HG03342 (cell line): ENCODE measurements at regions not wholly inside any gene's neighbourhood (a gene's known extent, or its start where the extent isn't known, plus 50 kb on each side); places are given as distances from the start of the nearest gene placed in this dataset.
A peak's percentile ranks its signal among the peaks of the same experiment; 100 is the strongest.

Source experiments
- ATAC-seq: cut with Tn5 transposase; IDR thresholded peaks from one replicate; pipeline ENCODE4 v1.9.1; 2021; ENCODE audit warnings: mild to moderate bottlenecking, moderate library complexity; ENCODE audit not compliant: unreplicated experiment

GRCh38 chr9:95733741-95734666 is 141.5 kb upstream of the ERCC6L2 start:
- no peak for ATAC-seq

- ATAC-seq, result no peak
Observed at GRCh38 chr9:95732802-95733688, 142.4 kb upstream of the ERCC6L2 start.

GRCh38 chr9:95731876-95732275 is 143.6 kb upstream of the ERCC6L2 start:
- ATAC-seq, result no peak

- ATAC-seq, result no peak
Observed at GRCh38 chr9:95729669-95730368, 145.7 kb upstream of the ERCC6L2 start.

- ATAC-seq, result no peak
Observed at GRCh38 chr9:95729046-95729445, 146.4 kb upstream of the ERCC6L2 start.

- no peak for ATAC-seq
Observed at GRCh38 chr9:95727947-95728520, 147.5 kb upstream of the ERCC6L2 start.

GRCh38 chr9:95726756-95727155 is 148.7 kb upstream of the ERCC6L2 start:
- ATAC-seq, result no peak

- ATAC-seq, result peak; percentile 16
Observed at GRCh38 chr9:95725045-95725444, 150.4 kb upstream of the ERCC6L2 start.

GRCh38 chr9:95724253-95724991 is 151.1 kb upstream of the ERCC6L2 start:
- ATAC-seq, result peak; percentile 95

GRCh38 chr9:95722141-95722540 is 153.3 kb upstream of the ERCC6L2 start:
- ATAC-seq, result no peak

GRCh38 chr9:95721061-95721531 is 154.4 kb upstream of the ERCC6L2 start:
- no peak for ATAC-seq

- no peak for ATAC-seq
Observed at GRCh38 chr9:95720496-95720895, 155.0 kb upstream of the ERCC6L2 start.

- no peak for ATAC-seq
Observed at GRCh38 chr9:95719354-95719753, 156.1 kb upstream of the ERCC6L2 start.

- ATAC-seq, result no peak
Observed at GRCh38 chr9:95718263-95718662, 157.2 kb upstream of the ERCC6L2 start.

GRCh38 chr9:95715868-95716435 is 159.5 kb upstream of the ERCC6L2 start:
- no peak for ATAC-seq

GRCh38 chr9:95710446-95710845 is 165.0 kb upstream of the ERCC6L2 start:
- ATAC-seq, result no peak

- ATAC-seq, result no peak
Observed at GRCh38 chr9:95696701-95697100, 178.8 kb upstream of the ERCC6L2 start.

- ATAC-seq, result no peak
Observed at GRCh38 chr9:95691435-95691834, 174.7 kb upstream of the PTCH1 start.

GRCh38 chr9:95689669-95690068 is 172.9 kb upstream of the PTCH1 start:
- ATAC-seq, result no peak

- ATAC-seq, result no peak
Observed at GRCh38 chr9:95684516-95684915, 167.7 kb upstream of the PTCH1 start.
